22Rv1 (cell line): ENCODE measurements at regions not wholly inside any gene's neighbourhood (a gene's known extent, or its start where the extent isn't known, plus 50 kb on each side); places are given as distances from the start of the nearest gene placed in this dataset.

Source experiments
- ZFX ChIP-seq: fragments of 450-650 bp; IDR thresholded peaks from 2 replicates; pipeline ENCODE4 v1.6.1; 2017; ENCODE audit warnings: antibody characterized with exemption, borderline replicate concordance
- TF ChIP-seq, protein P1 (sequence below): fragments of 450-650 bp; IDR thresholded peaks from 2 replicates; pipeline ENCODE4 v1.5.1; 2017; ENCODE audit warnings: mild to moderate bottlenecking

GRCh38 chr2:42906111-42906556 lies 113.8 kb upstream of the HAAO start:
- TF ChIP-seq, protein P1, sequence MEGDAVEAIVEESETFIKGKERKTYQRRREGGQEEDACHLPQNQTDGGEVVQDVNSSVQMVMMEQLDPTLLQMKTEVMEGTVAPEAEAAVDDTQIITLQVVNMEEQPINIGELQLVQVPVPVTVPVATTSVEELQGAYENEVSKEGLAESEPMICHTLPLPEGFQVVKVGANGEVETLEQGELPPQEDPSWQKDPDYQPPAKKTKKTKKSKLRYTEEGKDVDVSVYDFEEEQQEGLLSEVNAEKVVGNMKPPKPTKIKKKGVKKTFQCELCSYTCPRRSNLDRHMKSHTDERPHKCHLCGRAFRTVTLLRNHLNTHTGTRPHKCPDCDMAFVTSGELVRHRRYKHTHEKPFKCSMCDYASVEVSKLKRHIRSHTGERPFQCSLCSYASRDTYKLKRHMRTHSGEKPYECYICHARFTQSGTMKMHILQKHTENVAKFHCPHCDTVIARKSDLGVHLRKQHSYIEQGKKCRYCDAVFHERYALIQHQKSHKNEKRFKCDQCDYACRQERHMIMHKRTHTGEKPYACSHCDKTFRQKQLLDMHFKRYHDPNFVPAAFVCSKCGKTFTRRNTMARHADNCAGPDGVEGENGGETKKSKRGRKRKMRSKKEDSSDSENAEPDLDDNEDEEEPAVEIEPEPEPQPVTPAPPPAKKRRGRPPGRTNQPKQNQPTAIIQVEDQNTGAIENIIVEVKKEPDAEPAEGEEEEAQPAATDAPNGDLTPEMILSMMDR = no peak
- TF ChIP-seq ZFX = no peak
